ENCODE measurements at regions not wholly inside any gene's neighbourhood (a gene's known extent, or its start where the extent isn't known, plus 50 kb on each side); places are given as distances from the start of the nearest gene placed in this dataset.

DNA sequence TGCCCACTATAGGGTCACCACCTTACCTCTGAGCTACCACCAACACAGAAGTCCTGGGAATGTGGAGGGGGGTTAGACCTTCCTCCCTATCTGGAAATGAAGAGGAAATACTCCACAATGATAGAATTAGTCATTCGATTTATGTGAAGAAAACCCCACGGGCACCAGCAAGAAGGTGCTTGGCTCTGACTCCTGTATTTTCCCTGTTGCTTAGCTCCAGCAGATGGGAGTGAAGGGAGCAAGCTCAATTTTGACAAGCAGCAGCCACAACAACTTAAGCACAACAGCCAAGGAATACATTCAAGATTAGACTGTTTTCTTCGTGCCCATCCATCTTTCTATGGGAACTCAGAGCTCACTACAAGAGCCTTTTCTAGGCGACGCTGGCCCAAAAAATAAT is 191.7 kb downstream of the SPTSSA start:
- Mint-ChIP-seq H3K9me3 (ENCODE audit: unreplicated experiment) (no peaks in the 10 kb centered on the region), H3K4me3 (ENCODE audit: unreplicated experiment) (no peak overlapping the region), H3K27ac (ENCODE audit: unreplicated experiment) (no peak overlapping the region), H3K36me3 (ENCODE audit: unreplicated experiment) (no peaks in the 10 kb centered on the region), H3K27me3 (ENCODE audit: unreplicated experiment) (no peaks in the 10 kb centered on the region), H3K4me1 (ENCODE audit: low read depth, unreplicated experiment) (no peaks in the 10 kb centered on the region)
- no peak for DNase-seq
- TF ChIP-seq, protein P1, sequence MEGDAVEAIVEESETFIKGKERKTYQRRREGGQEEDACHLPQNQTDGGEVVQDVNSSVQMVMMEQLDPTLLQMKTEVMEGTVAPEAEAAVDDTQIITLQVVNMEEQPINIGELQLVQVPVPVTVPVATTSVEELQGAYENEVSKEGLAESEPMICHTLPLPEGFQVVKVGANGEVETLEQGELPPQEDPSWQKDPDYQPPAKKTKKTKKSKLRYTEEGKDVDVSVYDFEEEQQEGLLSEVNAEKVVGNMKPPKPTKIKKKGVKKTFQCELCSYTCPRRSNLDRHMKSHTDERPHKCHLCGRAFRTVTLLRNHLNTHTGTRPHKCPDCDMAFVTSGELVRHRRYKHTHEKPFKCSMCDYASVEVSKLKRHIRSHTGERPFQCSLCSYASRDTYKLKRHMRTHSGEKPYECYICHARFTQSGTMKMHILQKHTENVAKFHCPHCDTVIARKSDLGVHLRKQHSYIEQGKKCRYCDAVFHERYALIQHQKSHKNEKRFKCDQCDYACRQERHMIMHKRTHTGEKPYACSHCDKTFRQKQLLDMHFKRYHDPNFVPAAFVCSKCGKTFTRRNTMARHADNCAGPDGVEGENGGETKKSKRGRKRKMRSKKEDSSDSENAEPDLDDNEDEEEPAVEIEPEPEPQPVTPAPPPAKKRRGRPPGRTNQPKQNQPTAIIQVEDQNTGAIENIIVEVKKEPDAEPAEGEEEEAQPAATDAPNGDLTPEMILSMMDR (IDR thresholded peaks at IDR 0.05; ENCODE audit: partially characterized antibody, unreplicated experiment): no peak

DNA sequence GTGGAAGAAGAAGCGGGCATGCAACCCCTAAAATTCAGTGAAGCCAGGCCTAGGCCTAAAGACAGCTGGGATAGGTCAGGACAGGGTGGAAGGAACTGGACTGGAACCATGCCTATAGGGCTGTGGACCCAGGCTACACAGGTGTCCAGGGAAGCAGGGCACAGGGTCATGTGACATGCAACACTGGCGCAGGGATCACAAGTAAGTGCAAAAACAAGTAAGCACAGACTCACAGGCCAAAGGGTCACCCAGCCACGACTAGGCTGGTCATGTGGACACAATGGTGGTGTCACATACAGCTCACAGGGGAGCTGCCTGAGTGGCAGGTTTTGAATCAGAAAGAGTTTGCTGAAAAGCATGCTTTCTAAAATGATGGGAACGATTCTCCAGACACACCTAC is 195.7 kb downstream of the SPTSSA start:
- Mint-ChIP-seq H3K4me1 (ENCODE audit: low read depth, unreplicated experiment) (no peaks in the 10 kb centered on the region), H3K27me3 (ENCODE audit: unreplicated experiment) (peaks cover 2% of the 10 kb centered on the region), H3K4me3 (ENCODE audit: unreplicated experiment) (no peak overlapping the region), H3K9me3 (ENCODE audit: unreplicated experiment) (no peaks in the 10 kb centered on the region), H3K27ac (ENCODE audit: unreplicated experiment) (no peak overlapping the region), H3K36me3 (ENCODE audit: unreplicated experiment) (no peaks in the 10 kb centered on the region)
- TF ChIP-seq, protein P1 (IDR thresholded peaks at IDR 0.05; ENCODE audit: partially characterized antibody, unreplicated experiment): no peak
- DNase-seq: no peak

DNA sequence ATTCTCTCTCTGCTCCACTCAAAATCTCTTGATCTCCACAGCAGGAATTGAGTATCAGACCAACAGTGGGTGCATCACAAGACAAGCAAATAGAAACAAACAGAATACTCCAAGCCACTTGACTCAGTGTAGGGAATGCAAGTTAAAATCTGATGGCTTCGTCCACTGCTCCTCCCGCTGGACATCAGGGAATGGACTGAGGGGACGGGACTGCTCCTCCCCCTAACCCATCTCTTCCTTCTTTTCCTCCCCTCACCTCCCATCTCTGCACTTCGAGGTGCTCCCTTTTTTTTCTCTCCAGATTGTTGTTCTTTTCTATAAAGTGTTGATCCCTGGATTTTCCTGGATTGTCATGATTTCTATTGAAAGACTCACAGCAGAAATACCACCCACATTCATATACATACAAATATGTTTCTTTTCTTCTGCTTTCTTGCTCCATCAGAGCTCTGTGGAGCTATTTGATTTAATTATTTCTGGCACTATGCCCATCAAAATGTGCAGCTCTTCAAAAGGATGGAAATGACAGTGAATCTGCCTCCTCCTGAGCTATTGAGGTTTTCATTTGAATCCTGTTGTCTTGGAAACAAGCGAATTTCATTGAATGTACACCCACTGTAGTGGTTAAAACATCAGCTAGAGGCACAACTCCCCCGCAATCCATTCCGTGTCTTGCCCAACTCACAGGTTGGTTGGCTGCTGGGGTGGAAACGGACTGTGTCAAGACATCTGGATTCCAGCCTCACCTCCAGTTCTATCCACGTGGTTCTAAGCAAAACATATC is 199.7 kb downstream of the SPTSSA start:
- H3K27me3 Mint-ChIP-seq (ENCODE audit: unreplicated experiment): peaks cover 2% of the 10 kb centered on the region
- no peaks in the 10 kb centered on the region for H3K9me3 Mint-ChIP-seq (ENCODE audit: unreplicated experiment)
- TF ChIP-seq, protein P1 (IDR thresholded peaks at IDR 0.05; ENCODE audit: partially characterized antibody, unreplicated experiment): no peak
- DNase-seq: no peak
- H3K27ac Mint-ChIP-seq (ENCODE audit: unreplicated experiment): no peak overlapping the region
- H3K4me1 Mint-ChIP-seq (ENCODE audit: low read depth, unreplicated experiment): no peaks in the 10 kb centered on the region
- H3K36me3 Mint-ChIP-seq (ENCODE audit: unreplicated experiment): no peaks in the 10 kb centered on the region
- no peak overlapping the region for H3K4me3 Mint-ChIP-seq (ENCODE audit: unreplicated experiment)

DNA sequence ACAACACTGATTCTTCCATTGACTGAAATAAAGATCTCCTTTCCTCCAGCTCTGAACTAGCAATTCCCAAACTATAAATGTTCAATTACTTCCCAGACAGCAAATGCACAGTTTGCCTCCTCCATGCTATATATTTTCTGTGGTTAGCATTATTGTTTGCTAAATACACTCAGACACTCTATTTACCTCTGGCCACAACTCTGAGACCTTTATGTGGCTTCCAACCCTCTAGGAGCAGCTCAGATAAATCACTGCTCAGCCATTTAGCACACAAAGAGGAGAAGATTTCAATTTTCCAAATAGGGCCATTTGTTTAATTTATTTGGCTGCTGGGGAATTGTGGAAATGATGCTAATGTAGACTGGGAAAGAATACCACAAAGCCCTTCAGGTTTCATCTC is 202.0 kb downstream of the SPTSSA start:
- TF ChIP-seq, protein P1 (IDR thresholded peaks at IDR 0.05; ENCODE audit: partially characterized antibody, unreplicated experiment): no peak
- H3K27ac Mint-ChIP-seq (ENCODE audit: unreplicated experiment): no peak overlapping the region
- H3K9me3 Mint-ChIP-seq (ENCODE audit: unreplicated experiment): no peaks in the 10 kb centered on the region
- H3K4me1 Mint-ChIP-seq (ENCODE audit: low read depth, unreplicated experiment): no peaks in the 10 kb centered on the region
- H3K36me3 Mint-ChIP-seq (ENCODE audit: unreplicated experiment): no peaks in the 10 kb centered on the region
- no peak for DNase-seq
- no peak overlapping the region for H3K4me3 Mint-ChIP-seq (ENCODE audit: unreplicated experiment)
- H3K27me3 Mint-ChIP-seq (ENCODE audit: unreplicated experiment): peaks cover 2% of the 10 kb centered on the region

DNA sequence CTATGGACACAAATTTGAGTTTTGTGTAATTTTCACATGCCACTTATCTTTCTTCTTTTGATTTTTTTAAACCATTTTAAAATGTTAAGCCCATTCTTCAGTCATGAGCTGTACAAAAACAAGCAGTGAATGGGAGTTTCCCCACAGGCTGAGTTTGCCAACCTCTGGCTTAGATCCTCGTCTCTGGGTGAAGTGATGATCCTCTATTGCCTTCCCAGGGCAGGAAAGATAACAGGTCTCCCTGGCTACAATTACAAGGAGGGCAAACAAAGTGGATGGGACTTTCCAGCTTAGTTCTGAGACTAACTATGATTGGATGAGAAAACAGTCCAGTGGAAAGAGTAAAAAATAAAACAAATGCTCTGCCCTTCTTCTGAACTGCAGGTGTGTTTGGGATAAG is 203.7 kb downstream of the SPTSSA start:
- TF ChIP-seq, protein P1 (IDR thresholded peaks at IDR 0.05; ENCODE audit: partially characterized antibody, unreplicated experiment): no peak
- no peaks in the 10 kb centered on the region for H3K4me1 Mint-ChIP-seq (ENCODE audit: low read depth, unreplicated experiment)
- DNase-seq: no peak
- H3K36me3 Mint-ChIP-seq (ENCODE audit: unreplicated experiment): no peaks in the 10 kb centered on the region
- no peaks in the 10 kb centered on the region for H3K9me3 Mint-ChIP-seq (ENCODE audit: unreplicated experiment)
- H3K27me3 Mint-ChIP-seq (ENCODE audit: unreplicated experiment): peaks cover 2% of the 10 kb centered on the region
- H3K4me3 Mint-ChIP-seq (ENCODE audit: unreplicated experiment): no peak overlapping the region
- H3K27ac Mint-ChIP-seq (ENCODE audit: unreplicated experiment): no peak overlapping the region
